HG03095 (cell line): ENCODE measurements at regions not wholly inside any gene's neighbourhood (a gene's known extent, or its start where the extent isn't known, plus 50 kb on each side); places are given as distances from the start of the nearest gene placed in this dataset.
"Not testable (repeated sequence)": the region's sequence is repeated elsewhere in the genome, so short reads cannot be mapped to it uniquely, and the experiment has no call there.

Experiments used
- ATAC-seq: cut with Tn5 transposase; IDR thresholded peaks from one replicate; pipeline ENCODE4 v1.9.1; 2021; ENCODE audit warnings: moderate library complexity; ENCODE audit not compliant: unreplicated experiment

- ATAC-seq, result no peak
These were observed 759.6 kb downstream of the NXPH1 start for GRCh38 chr7:9192969-9193368.

- ATAC-seq, result no peak
These were observed 767.2 kb downstream of the NXPH1 start for GRCh38 chr7:9200626-9201025.

DNA sequence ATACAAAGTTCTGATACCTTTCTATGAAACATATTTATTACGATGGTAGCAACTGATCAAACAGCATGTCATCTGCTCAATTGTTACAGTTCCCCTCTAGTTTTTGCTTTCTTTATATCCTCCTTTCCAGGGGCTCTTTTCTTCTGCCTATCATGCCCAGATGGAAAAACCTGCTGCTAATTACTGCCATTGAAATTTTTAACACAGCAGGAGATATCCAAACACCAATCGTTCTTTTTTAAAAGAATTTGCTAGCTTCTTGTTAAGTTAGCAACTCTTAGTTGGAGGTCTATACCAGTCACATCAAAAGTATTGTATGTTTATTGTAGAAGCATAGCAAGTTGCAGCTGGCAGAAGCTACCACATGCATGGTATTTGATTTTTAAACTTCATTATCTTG, 768.5 kb downstream of the NXPH1 start:
- no peak for ATAC-seq

GRCh38 chr7:9204571-9204970, 771.2 kb downstream of the NXPH1 start:
- no peak for ATAC-seq

GRCh38 chr7:9210114-9210513, 776.7 kb downstream of the NXPH1 start:
- ATAC-seq, result no peak

- no peak for ATAC-seq
These were observed 783.8 kb downstream of the NXPH1 start for GRCh38 chr7:9217204-9217603.

- ATAC-seq, result no peak
These were observed 793.1 kb downstream of the NXPH1 start for GRCh38 chr7:9226500-9226899.

- no peak for ATAC-seq
These were observed 798.3 kb downstream of the NXPH1 start for GRCh38 chr7:9231630-9232121.

- no peak for ATAC-seq
These were observed 806.6 kb downstream of the NXPH1 start for GRCh38 chr7:9240001-9240400.

DNA sequence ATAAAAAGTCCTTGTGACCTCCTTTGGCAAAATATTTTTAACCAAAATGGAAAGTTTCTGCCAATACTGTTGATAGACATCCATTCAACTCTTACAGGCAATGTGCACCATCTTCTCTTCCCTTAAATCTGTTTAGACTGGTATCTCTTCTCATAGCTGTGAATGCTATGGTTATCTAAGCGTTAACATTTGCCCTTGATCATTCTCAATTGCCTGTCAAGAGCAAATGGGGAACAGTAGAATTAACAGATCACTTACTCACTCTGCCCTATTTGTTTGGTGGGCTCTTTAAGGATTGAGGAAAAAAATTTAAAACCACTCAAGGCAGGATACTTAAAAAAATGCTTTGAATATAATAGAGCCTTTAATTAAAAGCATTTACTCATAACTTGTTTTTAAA, 808.4 kb downstream of the NXPH1 start:
- no peak for ATAC-seq

DNA sequence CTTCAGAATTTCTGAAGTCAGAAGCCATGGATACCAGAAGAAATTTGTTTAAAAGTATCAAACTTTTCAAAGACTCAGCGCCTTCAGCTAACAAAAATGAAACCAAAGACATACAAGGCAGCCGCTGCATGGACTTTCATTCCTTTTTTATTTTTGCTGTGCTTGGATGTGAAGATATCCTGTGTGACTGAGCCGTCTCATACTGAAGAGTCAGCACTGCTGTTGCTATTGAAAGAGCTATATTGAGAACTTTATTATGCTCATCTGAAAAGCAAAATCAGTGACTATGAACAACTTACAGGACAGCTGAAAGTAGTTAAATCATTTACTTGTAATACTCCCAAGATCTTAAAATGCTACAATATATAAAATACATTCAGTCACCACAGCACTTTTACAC, 809.2 kb downstream of the NXPH1 start:
- no peak for ATAC-seq

- ATAC-seq, result no peak
These were observed 817.5 kb downstream of the NXPH1 start for GRCh38 chr7:9250876-9251275.

DNA sequence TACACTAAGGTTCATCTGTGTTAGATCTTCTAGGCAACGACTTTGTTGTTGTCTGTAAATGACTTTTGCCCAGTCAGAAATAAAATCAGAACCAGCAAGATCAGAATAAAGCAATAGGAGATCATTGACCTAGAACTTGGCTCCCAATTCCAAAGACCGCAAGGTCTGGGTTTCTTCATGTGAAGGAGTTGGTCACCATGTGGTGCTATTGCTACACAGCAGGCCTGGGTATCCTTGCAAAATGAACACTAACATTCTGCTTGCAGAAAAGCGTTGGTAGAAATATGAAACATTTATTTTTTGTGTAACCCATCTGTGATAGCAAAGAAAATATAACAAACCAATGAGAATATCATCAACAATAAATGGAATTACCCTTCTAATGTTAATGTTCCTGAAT, 831.0 kb downstream of the NXPH1 start:
- ATAC-seq, result no peak

DNA sequence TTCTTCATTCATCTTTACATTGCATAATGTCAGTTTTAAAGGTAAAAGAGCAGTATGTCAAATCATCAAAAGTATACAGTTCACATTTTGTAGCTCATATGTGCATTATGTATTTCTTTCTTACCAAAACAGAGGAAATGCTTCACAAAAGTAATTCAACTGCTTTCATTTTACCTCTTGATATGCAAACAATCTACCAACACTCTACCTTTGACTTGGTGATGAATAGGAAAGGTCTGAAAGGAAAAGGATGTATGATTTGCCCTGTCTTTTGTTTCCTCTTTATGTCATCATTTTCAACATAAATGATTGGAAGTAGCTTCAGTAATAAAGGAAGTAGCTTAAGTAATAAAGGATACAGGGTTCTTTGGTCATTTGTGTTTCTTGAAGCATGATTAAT, 846.7 kb downstream of the NXPH1 start:
- ATAC-seq, result no peak

DNA sequence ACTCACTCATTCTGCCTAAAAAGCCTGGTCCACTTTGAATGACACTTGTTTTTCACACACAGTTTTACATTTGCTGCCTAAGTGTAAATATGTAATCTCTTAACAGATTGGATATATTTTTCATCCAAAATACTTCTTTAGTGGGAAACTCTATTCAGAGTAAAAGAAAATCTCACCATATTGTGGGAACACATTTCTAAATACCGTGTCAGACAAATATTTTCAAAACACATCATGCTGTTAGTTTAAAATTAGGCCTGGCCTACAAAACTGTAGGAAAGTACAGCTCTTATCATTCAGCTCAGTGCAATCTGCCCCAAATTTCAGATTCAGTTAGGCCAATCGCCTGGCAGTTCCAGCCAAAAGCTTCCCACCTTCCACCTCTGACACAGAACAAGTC, 849.8 kb downstream of the NXPH1 start:
- no peak for ATAC-seq

GRCh38 chr7:9302436-9302835, 869.0 kb downstream of the NXPH1 start:
- ATAC-seq, result no peak

DNA sequence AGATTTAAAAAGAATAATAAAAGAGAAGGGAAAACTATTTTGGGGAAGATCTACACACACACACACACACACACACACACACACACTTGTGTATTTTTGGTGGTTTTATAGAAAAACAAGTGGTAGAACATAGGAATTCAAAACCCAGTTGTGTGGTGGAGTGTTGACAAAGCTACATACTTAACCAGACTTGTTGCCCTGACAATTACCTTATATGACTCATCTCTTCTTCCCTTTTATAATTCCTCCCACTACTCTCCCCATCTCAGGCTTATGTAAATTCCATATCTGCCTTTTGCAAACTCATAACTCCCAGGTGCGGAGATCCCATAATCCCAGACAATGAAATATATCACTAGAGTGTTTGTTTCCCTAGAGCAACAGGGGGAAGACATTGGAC, 873.7 kb downstream of the NXPH1 start:
- no peak for ATAC-seq

DNA sequence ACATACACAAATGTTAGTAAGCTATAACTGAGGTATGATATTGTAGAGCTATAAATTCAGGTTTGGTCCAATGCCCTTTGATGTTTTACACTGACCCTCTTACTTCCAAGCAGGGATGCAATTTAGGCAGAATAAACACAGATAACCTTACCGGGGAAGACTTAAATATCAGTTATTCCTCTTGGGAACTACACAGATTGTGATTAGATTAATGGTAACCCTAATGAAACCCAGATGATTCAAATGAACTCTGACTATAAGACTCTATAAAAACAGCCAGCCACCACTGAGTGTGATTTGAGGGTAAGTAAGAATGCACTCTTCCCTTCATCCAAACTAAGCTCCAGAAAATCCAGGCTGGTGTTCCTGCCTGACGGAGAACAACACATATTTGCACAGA, 891.1 kb downstream of the NXPH1 start:
- ATAC-seq, result no peak

- ATAC-seq, result no peak
These were observed 894.9 kb downstream of the NXPH1 start for GRCh38 chr7:9328296-9328695.

DNA sequence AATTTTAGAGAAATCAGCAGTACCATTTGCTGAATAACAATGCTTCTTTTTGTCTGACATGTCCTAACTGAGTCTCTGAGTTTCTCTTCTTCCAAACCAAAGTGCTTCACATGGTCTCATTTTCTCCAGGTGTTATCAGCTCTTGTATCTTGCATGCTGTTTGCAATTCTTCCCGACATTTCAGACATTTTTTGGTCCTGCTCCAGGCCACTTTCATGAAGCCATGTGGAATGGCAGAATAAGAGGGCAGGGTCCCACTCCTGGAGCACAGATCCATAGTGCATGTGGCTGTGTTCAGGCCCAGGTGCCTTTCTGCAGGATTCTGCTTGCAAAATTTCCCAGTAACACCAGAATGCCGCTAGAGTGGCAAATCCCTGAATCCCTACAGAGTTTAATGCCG, 916.2 kb downstream of the NXPH1 start:
- ATAC-seq, result no peak

DNA sequence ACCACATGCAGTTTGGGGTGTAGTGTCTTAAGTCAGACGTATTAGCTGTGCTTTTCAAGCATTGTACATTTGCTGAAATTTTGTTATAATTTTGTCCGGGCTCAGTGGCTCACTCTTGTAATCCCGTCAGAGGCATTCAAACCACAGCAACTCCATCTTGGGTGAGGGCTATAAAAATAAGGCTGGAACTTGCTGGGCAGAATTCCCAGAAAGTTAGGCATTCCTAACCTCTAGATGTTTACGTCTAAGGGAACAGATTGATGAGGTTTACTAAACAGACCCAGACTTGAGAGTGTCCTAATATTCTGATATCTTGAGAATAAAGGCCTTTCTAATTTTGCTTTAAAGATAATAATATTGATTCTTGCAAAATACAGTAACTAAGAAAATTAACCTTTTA, 957.8 kb downstream of the NXPH1 start:
- ATAC-seq, result no peak

GRCh38 chr7:9391984-9392383, 958.6 kb downstream of the NXPH1 start:
- ATAC-seq, result no peak

- not testable (repeated sequence) for ATAC-seq
These were observed 971.0 kb downstream of the NXPH1 start for GRCh38 chr7:9404386-9404785.

GRCh38 chr7:9407816-9408215, 974.4 kb downstream of the NXPH1 start:
- ATAC-seq, result no peak
